ENCODE measurements at regions not wholly inside any gene's neighbourhood (a gene's known extent, or its start where the extent isn't known, plus 50 kb on each side); places are given as distances from the start of the nearest gene placed in this dataset.

DNA sequence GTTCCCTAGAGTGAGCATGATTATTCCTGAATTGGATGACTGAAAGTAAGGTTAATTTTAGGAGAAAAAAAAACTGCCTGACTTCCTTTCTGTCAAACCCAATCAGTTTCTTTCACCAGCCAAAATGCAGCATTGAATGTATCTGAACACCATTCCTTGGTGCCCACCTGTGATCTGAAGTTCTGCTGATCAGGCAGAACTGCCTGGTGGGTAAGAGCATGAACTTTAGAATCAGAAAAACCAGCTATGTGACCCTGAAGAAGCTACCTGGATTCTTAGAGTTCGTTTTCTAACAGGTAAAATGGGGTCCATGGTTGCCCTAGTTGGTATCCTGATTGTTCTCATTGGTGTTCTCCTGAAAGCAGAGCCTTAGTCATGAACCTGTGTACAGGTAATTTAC lies 506.9 kb downstream of the MED13L start:
- TF ChIP-seq, protein P1, sequence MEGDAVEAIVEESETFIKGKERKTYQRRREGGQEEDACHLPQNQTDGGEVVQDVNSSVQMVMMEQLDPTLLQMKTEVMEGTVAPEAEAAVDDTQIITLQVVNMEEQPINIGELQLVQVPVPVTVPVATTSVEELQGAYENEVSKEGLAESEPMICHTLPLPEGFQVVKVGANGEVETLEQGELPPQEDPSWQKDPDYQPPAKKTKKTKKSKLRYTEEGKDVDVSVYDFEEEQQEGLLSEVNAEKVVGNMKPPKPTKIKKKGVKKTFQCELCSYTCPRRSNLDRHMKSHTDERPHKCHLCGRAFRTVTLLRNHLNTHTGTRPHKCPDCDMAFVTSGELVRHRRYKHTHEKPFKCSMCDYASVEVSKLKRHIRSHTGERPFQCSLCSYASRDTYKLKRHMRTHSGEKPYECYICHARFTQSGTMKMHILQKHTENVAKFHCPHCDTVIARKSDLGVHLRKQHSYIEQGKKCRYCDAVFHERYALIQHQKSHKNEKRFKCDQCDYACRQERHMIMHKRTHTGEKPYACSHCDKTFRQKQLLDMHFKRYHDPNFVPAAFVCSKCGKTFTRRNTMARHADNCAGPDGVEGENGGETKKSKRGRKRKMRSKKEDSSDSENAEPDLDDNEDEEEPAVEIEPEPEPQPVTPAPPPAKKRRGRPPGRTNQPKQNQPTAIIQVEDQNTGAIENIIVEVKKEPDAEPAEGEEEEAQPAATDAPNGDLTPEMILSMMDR (IDR thresholded peaks at IDR 0.05; ENCODE audit: control insufficient read depth, extremely low read depth, insufficient read depth): no peak
- H3K4me3 ChIP-seq (ENCODE audit: low read depth, low read length): no peak overlapping the region
- no peak for DNase-seq (ENCODE audit: low read depth)

DNA sequence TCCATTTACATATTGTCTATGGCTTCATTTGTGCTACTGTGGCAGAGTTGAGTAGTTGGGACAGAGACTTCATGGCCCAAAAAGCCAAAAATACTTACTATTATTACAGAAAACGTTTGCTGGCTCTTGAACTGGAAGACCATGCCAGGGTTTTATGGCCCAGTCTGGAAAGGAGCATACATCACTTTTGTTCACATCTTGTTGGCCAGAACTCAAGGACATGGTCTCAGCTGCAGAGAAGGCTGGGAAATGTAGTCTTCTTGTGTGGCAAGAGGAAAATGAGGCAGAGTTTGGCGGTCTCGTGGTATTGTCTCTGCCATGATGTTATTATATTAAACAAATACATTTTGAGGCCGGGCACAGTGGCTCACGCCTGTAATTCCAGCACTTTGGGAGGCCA lies 509.6 kb downstream of the MED13L start:
- DNase-seq (ENCODE audit: low read depth): no peak
- TF ChIP-seq, protein P1 (IDR thresholded peaks at IDR 0.05; ENCODE audit: control insufficient read depth, extremely low read depth, insufficient read depth): no peak
- no peak overlapping the region for H3K4me3 ChIP-seq (ENCODE audit: low read depth, low read length)

DNA sequence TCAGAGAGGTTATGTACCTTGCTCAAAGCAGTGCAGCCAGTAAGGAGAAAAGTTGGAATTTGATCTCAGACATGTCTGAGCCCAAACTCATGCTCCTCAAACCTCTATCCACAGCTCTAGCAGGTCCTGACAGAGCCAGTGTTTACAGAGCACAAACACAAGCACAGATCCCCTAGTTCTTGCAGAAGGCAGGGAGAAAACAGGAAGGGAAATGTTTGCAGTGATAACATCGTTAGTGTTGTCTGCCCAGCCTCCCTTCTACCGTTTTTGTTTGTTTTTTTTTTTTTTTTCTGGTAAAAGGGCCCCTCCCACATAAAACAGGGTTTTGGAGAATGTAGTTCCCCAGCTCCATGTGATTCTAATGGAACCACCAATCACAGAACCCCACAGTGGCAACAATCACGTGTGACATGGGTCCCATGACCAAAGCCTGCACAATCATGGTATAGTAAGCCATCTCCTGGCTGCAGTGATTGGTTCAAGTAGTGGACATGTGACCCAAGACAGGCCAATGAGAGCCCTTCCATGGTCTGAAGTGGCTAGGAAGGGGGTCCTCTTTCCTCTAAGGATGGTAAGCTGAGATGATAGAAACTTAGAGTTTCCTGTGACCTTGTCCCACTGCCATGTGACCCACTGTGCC lies 513.4 kb downstream of the MED13L start:
- peak; percentile 91 for DNase-seq (ENCODE audit: low read depth)
- no peak overlapping the region for H3K4me3 ChIP-seq (ENCODE audit: low read depth, low read length)

DNA sequence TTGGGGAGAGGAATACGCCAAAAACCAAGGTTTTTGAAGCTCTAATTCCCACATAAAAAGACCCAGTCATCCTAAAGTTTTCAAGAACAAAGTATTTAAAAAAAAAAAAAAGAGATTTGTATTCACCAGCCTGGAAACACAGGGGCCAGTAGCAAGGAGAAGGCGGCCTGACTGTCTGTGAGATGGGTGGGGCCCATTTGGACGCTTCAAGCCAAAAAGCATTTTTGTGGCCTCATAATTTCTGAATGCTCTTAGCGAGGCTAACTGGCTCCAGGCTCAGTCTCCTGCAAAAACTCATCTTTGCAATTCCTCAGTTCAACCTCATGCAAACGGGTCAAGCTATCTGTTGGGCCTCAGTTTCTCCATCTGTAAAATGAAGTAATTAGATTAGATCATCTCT lies 514.1 kb downstream of the MED13L start:
- no peak for DNase-seq (ENCODE audit: low read depth)
- TF ChIP-seq, protein P1 (IDR thresholded peaks at IDR 0.05; ENCODE audit: control insufficient read depth, extremely low read depth, insufficient read depth): no peak
- H3K4me3 ChIP-seq (ENCODE audit: low read depth, low read length): no peak overlapping the region

More for the DNA sequence above, 513.4 kb downstream of the MED13L start:
- TF ChIP-seq, protein P1 (IDR thresholded peaks at IDR 0.05; ENCODE audit: control insufficient read depth, extremely low read depth, insufficient read depth): no peak

DNA sequence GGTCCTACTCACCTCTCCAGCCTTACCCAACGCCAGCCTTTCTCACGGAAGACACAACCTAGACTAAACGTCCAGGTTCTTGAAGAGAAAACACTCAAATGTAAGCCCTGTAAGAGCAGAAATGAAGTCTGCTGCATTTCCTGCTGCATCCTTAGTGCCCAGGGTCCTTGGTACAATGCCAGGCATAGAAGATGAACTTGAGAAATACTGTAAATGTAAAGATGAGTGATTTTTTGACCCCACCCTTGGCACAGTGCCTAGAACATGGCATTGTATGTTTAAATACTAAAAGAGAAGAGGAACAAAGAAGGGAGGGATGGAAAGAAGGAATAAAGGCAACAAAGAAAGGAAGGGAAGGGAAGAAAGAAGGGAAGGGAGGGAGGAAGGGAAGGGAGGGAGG lies 514.6 kb downstream of the MED13L start:
- DNase-seq (ENCODE audit: low read depth): no peak
- TF ChIP-seq, protein P1 (IDR thresholded peaks at IDR 0.05; ENCODE audit: control insufficient read depth, extremely low read depth, insufficient read depth): no peak
- no peak overlapping the region for H3K4me3 ChIP-seq (ENCODE audit: low read depth, low read length)

DNA sequence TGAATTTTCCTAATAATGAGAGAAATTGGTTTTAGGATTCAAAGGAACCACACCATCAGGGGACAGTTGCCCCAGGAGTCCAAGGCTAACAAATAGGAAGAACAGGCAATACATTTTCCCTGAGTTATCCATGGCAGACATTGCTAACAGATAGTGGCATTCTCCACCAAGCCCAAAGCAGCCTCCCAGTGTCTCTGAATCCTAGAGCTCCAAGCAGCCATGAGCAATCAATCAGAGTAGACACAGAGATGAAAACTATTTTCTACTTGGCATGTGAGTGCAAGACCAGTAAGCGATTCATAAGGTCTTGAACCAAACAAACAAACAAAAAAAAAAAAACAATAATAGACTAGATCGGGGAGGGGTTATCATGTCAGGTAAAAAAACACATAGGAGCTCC lies 515.7 kb downstream of the MED13L start:
- no peak overlapping the region for H3K4me3 ChIP-seq (ENCODE audit: low read depth, low read length)
- DNase-seq (ENCODE audit: low read depth): no peak
- TF ChIP-seq, protein P1 (IDR thresholded peaks at IDR 0.05; ENCODE audit: control insufficient read depth, extremely low read depth, insufficient read depth): no peak

DNA sequence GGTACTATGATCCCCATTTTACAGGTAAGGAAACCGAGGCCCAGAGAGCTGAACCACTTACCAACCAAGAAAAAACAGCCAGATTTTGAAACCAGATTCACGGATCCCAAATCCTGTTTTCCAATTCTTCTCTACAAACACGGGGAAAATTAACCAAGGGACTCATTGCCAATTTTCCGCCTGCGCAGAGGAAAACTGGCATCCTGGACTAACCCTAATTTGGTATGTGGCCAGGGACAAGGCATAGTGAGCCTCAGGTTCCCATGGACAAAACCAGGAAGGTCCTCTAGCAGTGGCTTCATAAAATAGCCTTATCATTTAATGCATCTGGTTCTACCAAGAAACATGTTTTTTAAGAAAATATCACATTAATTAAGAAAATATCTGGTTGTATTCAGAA lies 517.3 kb downstream of the MED13L start:
- DNase-seq (ENCODE audit: low read depth): peak; percentile 90
- peak overlapping the region; percentile 52 for H3K4me3 ChIP-seq (ENCODE audit: low read depth, low read length)
- TF ChIP-seq, protein P1 (IDR thresholded peaks at IDR 0.05; ENCODE audit: control insufficient read depth, extremely low read depth, insufficient read depth): no peak
